H1 (cell line): ENCODE measurements at regions not wholly inside any gene's neighbourhood (a gene's known extent, or its start where the extent isn't known, plus 50 kb on each side); places are given as distances from the start of the nearest gene placed in this dataset.
A peak's percentile ranks its signal among the peaks of the same experiment; 100 is the strongest.

Experiments used
- CTCF ChIA-PET: fragments of 300-600 bp; sonication (Branson Sonifier 250); formaldehyde crosslinking; loops from one replicate; lab custom pipeline; 2021; ENCODE audit not compliant: partially characterized antibody; lab: Charles Lee
- POLR2A ChIA-PET: fragments of 300-600 bp; sonication (Branson Sonifier 250); formaldehyde crosslinking; loops from one replicate; lab custom pipeline; 2021; ENCODE audit warnings: inconsistent platforms; ENCODE audit not compliant: partially characterized antibody; lab: Charles Lee
- DNase-seq, 2 experiments: peaks; one replicate each; pipeline versions ENCODE4 v3.0.0 to v3.0.0-alpha.2; 2010 to 2022; ENCODE audit warnings: low spot score in 2 of 2, low read depth in 1 of 2, mixed read lengths in 1 of 2
- FAIRE-seq: peaks from 2 replicates; lab custom pipeline; 2011; peaks lifted over from hg19 to GRCh38; lab: Jason Lieb, UNC
- H2AFZ ChIP-seq: 2 replicates; pipeline ENCODE4 v1.8.1; 2012; ENCODE audit warnings: low read length, inconsistent platforms
- H2AK5ac ChIP-seq: 2 replicates; pipeline ENCODE4 v1.6.1; 2013; ENCODE audit warnings: low read depth, low read length
- H2BK120ac ChIP-seq: replicated peaks from 2 replicates; pipeline ENCODE3; 2013; ENCODE audit warnings: low read depth, low read length, inconsistent platforms
- H2BK12ac ChIP-seq: 2 replicates; pipeline ENCODE4 v1.6.1; 2013; ENCODE audit warnings: low read depth, low read length
- H2BK15ac ChIP-seq: 2 replicates; pipeline ENCODE4 v1.6.1; 2013; ENCODE audit warnings: low read length
- H2BK20ac ChIP-seq: 2 replicates; pipeline ENCODE4 v1.6.1; 2013; ENCODE audit warnings: low read length
- H2BK5ac ChIP-seq: 2 replicates; pipeline ENCODE4 v1.6.1; 2013; ENCODE audit warnings: low read depth, low read length
- H3K14ac ChIP-seq: 2 replicates; pipeline ENCODE4 v1.6.1; 2013; ENCODE audit warnings: inconsistent platforms; ENCODE audit not compliant: insufficient read length
- H3K18ac ChIP-seq: 2 replicates; pipeline ENCODE4 v1.6.1; 2013; ENCODE audit warnings: low read length; ENCODE audit errors: extremely low read depth
- H3K23ac ChIP-seq: 2 replicates; pipeline ENCODE4 v1.6.1; 2013; ENCODE audit warnings: inconsistent platforms; ENCODE audit not compliant: insufficient read length
- H3K23me2 ChIP-seq: 2 replicates; pipeline ENCODE4 v1.6.1; 2013; ENCODE audit warnings: low read depth, low read length
- H3K27ac ChIP-seq: 2 replicates; pipeline ENCODE4 v1.6.1; 2011; ENCODE audit warnings: low read depth, low read length, inconsistent platforms
- H3K27me3 ChIP-seq, 4 experiments: replicated peaks in 1 of 4; 1 replicate in 1 of 4; 2 replicates in 3 of 4; pipeline versions ENCODE4 v1.6.1 to v1.8.1; 2011 to 2013; ENCODE audit warnings: low read length in 3 of 4, mild to moderate bottlenecking in 3 of 4, inconsistent platforms in 2 of 4, mixed read lengths in 2 of 4, moderate library complexity in 1 of 4; ENCODE audit not compliant: control insufficient read depth in 3 of 4, insufficient read depth in 3 of 4; ENCODE audit errors: extremely low read depth in 1 of 4
- H3K36me3 ChIP-seq, 4 experiments: 2 replicates each; pipeline versions ENCODE4 v1.6.1 to v1.8.1; 2011 to 2013; ENCODE audit warnings: mild to moderate bottlenecking in 4 of 4, low read length in 3 of 4, moderate library complexity in 2 of 4, control low read depth in 1 of 4, inconsistent platforms in 1 of 4; ENCODE audit not compliant: insufficient read depth in 4 of 4, control insufficient read depth in 2 of 4
- H3K4ac ChIP-seq: replicated peaks from 2 replicates; pipeline ENCODE3; 2013; ENCODE audit warnings: low read length, low read depth, mixed read lengths, inconsistent platforms; ENCODE audit not compliant: insufficient read length
- H3K4me1 ChIP-seq, 4 experiments: replicated peaks in 1 of 4; 1 replicate in 1 of 4; 2 replicates in 3 of 4; pipeline versions ENCODE4 v1.6.1 to v1.8.1; 2011 to 2013; ENCODE audit warnings: low read length in 3 of 4, inconsistent platforms in 2 of 4, mixed read lengths in 1 of 4; ENCODE audit not compliant: insufficient read depth in 4 of 4, control insufficient read depth in 3 of 4
- H3K4me2 ChIP-seq, 2 experiments: 2 replicates each; pipeline versions ENCODE4 v1.6.1 to v1.8.1; 2011 to 2013; ENCODE audit warnings: low read depth in 2 of 2, low read length in 2 of 2, control low read depth in 1 of 2, inconsistent platforms in 1 of 2, mild to moderate bottlenecking in 1 of 2; ENCODE audit not compliant: insufficient read depth in 1 of 2
- H3K4me3 ChIP-seq, 4 experiments: fragments of 200-600, 300-600 bp in 1 of 4; sonication (generic), shearing (Covaris generic), sonication (Bioruptor Twin) in 1 of 4; 2 replicates each; pipeline versions ENCODE4 v1.5.1 to v1.8.1; 2011 to 2016; ENCODE audit warnings: low read length in 4 of 4, low read depth in 3 of 4, control low read depth in 2 of 4, inconsistent platforms in 2 of 4, mild to moderate bottlenecking in 2 of 4, mixed read lengths in 1 of 4, moderate library complexity in 1 of 4; ENCODE audit not compliant: insufficient read depth in 2 of 4; ENCODE audit errors: extremely low read depth in 1 of 4
- H3K56ac ChIP-seq: replicated peaks from 2 replicates; pipeline ENCODE3; 2013; ENCODE audit warnings: low read depth, mild to moderate bottlenecking, mixed read lengths, low read length, inconsistent platforms; ENCODE audit not compliant: insufficient read length
- H3K79me1 ChIP-seq: 2 replicates; pipeline ENCODE4 v1.6.1; 2013; ENCODE audit warnings: low read depth, low read length, control low read depth
- H3K79me2 ChIP-seq, 2 experiments: 2 replicates each; pipeline versions ENCODE4 v1.6.1 to v1.8.1; 2012 to 2013; ENCODE audit warnings: low read length in 2 of 2, mild to moderate bottlenecking in 2 of 2, inconsistent platforms in 1 of 2; ENCODE audit not compliant: insufficient read depth in 2 of 2, control insufficient read depth in 1 of 2
- H3K9ac ChIP-seq, 4 experiments: replicated peaks in 1 of 4; 1 replicate in 1 of 4; 2 replicates in 3 of 4; pipeline versions ENCODE4 v1.6.1 to v1.8.1; 2011 to 2013; ENCODE audit warnings: low read depth in 3 of 4, low read length in 3 of 4, control low read depth in 2 of 4, mild to moderate bottlenecking in 2 of 4, moderate library complexity in 2 of 4, inconsistent platforms in 1 of 4; ENCODE audit errors: extremely low read depth in 1 of 4
- H3K9me3 ChIP-seq, 2 experiments: 2 replicates each; pipeline versions ENCODE4 v1.6.1 to v1.8.1; 2012 to 2013; ENCODE audit warnings: mild to moderate bottlenecking in 2 of 2, moderate library complexity in 2 of 2, control low read depth in 1 of 2, inconsistent platforms in 1 of 2, low read depth in 1 of 2, low read length in 1 of 2, mixed read lengths in 1 of 2; ENCODE audit not compliant: insufficient read depth in 2 of 2
- H4K20me1 ChIP-seq, 2 experiments: replicated peaks in 1 of 2; 2 replicates each; pipeline versions ENCODE3 to v1.8.1; 2011 to 2013; ENCODE audit warnings: inconsistent platforms in 2 of 2, low read length in 2 of 2, mild to moderate bottlenecking in 1 of 2; ENCODE audit not compliant: insufficient read depth in 2 of 2, control insufficient read depth in 1 of 2
- H4K5ac ChIP-seq: 2 replicates; pipeline ENCODE4 v1.6.1; 2013; ENCODE audit warnings: low read length, low read depth, mixed read lengths, inconsistent platforms; ENCODE audit not compliant: insufficient read length
- H4K8ac ChIP-seq: 2 replicates; pipeline ENCODE4 v1.8.0; 2013; ENCODE audit warnings: mild to moderate bottlenecking, moderate library complexity, low read length, inconsistent platforms; ENCODE audit not compliant: insufficient read depth; ENCODE audit errors: extremely low read depth
- H4K91ac ChIP-seq: replicated peaks from 2 replicates; pipeline ENCODE3; 2013; ENCODE audit warnings: low read length, mixed read lengths, inconsistent platforms; ENCODE audit not compliant: insufficient read length
- CHD1 ChIP-seq: IDR thresholded peaks from 2 replicates; pipeline ENCODE4 v1.6.1; 2012; ENCODE audit warnings: low read depth, low read length, improper control_type of control experiment
- CTCF ChIP-seq, 3 experiments: IDR thresholded peaks; 1 replicate in 2 of 3; 2 replicates in 1 of 3; pipeline versions ENCODE4 v1.5.1 to v1.6.1; 2011; ENCODE audit warnings: low read length in 3 of 3, mild to moderate bottlenecking in 3 of 3, inconsistent platforms in 2 of 3, low read depth in 1 of 3, moderate library complexity in 1 of 3; ENCODE audit not compliant: insufficient read depth in 1 of 3; ENCODE audit errors: control extremely low read depth in 1 of 3
- GTF2F1 ChIP-seq: IDR thresholded peaks from 2 replicates; pipeline ENCODE4 v1.6.1; 2012; ENCODE audit warnings: low read depth, low read length, improper control_type of control experiment, borderline replicate concordance
- RFX5 ChIP-seq: IDR thresholded peaks from 2 replicates; pipeline ENCODE4 v1.6.1; 2011; ENCODE audit warnings: low read depth, low read length, improper control_type of control experiment, borderline replicate concordance
- SIRT6 ChIP-seq: IDR thresholded peaks from one replicate; pipeline ENCODE4 v1.7.1; 2012; ENCODE audit warnings: low read length, inconsistent platforms
- SIX5 ChIP-seq: IDR thresholded peaks from 2 replicates; pipeline ENCODE4 v1.6.1; 2011; ENCODE audit warnings: mild to moderate bottlenecking, low read depth, low read length
- TCF12 ChIP-seq: IDR thresholded peaks from 2 replicates; pipeline ENCODE4 v1.6.1; 2011; ENCODE audit warnings: low read depth, mild to moderate bottlenecking, low read length
- YY1 ChIP-seq: IDR thresholded peaks from 2 replicates; pipeline ENCODE4 v1.6.1; 2011; ENCODE audit warnings: low read depth, mild to moderate bottlenecking, low read length
- whole genome bisulfite sequencing, 2 experiments: shearing (Covaris generic) in 1 of 2; methylation state at CpG; one replicate each; pipeline versions ENCODE4 v1.1.6 to v1.1.7; 2013 to 2015; ENCODE audit warnings: low lambda C conversion rate in 2 of 2, mixed read lengths in 2 of 2, inconsistent platforms in 1 of 2, low coverage in 1 of 2, missing lambda C conversion rate in 1 of 2; ENCODE audit not compliant: insufficient replicate concordance in 2 of 2, insufficient coverage in 1 of 2, insufficient read length in 1 of 2; ENCODE audit errors: extremely low coverage in 1 of 2, missing lambda C conversion rate in 1 of 2; 5-methylcytosine and 5-hydroxymethylcytosine counted together

DNA sequence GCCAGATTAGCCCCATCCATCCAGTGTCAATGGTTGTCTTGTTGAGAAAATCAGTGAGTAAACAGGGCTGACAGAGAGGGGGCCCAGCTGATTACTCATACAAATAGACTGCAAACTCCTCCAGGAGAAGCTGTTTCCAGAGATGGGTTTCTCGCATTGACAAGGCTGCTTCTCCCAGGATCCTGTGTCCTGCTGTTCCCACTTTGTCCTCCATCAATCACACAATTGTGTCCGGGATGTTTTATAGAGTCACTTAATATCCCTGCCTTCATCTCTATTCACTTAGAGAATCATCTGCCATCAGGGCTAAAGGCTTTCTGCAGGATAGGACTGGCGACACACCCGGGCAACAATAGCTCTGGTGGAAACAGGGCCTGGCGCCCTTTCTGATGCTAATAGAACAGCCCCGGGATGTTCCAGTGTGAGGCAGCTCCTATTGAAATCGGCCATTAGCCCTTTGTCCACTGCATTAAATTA lies 71.7 kb upstream of the TBCA start:
- Histone ChIP-seq H4K5ac (no peak overlapping the region), H3K79me1 (no peaks in the 10 kb centered on the region), H3K79me2 (no peaks in the 10 kb centered on the region), H3K9ac (no peak overlapping the region), H3K14ac (no peak overlapping the region), H3K56ac (no peak overlapping the region), H2BK20ac (no peak overlapping the region), H4K20me1 (peaks cover 26 to 38% of the 10 kb centered on the region in 2 experiments), H2AFZ (no peak overlapping the region), H3K36me3 (peaks cover 0 to 6% (median 0%) of the 10 kb centered on the region in 4 experiments; a peak in 1 of 8 replicates), H3K23ac (no peak overlapping the region), H4K8ac (no peak overlapping the region), H3K4me1 (peaks cover 12 to 38% (median 21%) of the 10 kb centered on the region in 4 experiments), H2BK120ac (no peak overlapping the region), H2BK15ac (no peak overlapping the region), H3K4me3 (no peak overlapping the region), H4K91ac (no peak overlapping the region), H3K4ac (no peak overlapping the region), H3K9me3 (no peaks in the 10 kb centered on the region), H2BK12ac (no peak overlapping the region), H3K4me2 (peak overlapping the region; percentile 14 to 32; a peak in 2 of 4 replicates), H3K27me3 (peaks cover 75 to 99% (median 94%) of the 10 kb centered on the region in 4 experiments), H2BK5ac (no peak overlapping the region), H3K27ac (no peak overlapping the region), H3K23me2 (peaks cover 7% of the 10 kb centered on the region; the same call in 1 of the 2 replicates), H3K18ac (no peak overlapping the region), H2AK5ac (no peak overlapping the region)
- DNase-seq (peak in 1 of 2 experiments; percentile 53), FAIRE-seq (peak; percentile 28)
- ChIA-PET CTCF (interaction anchor here (1.4 kb wide), 1 partner anchor 212 kb away, joined by 4 read pairs; no protein-coding TSS in a partner anchor), POLR2A (interaction anchor here (1.0 to 1.6 kb wide), 2 partner anchors 73 to 206 kb away, joined by 3 read pairs; no protein-coding TSS in a partner anchor)
- 0% methylated on average over 7 of the region's 7 CpGs; no CpG with 5 or more reads in 1 of the 2 experiments for WGBS, 2 experiments
- TF ChIP-seq SIRT6 (no peak), YY1 (peak; percentile 75), RFX5 (no peak), CHD1 (no peak), CTCF (IDR thresholded peaks at IDR 0.05; ENCODE audit: control extremely low read depth in 1 of 3, insufficient read depth in 1 of 3, low read depth in 1 of 3, low read length in 3 of 3) (no peak), SIX5 (no peak), TCF12 (no peak), GTF2F1 (no peak)
